Brain microvascular endothelial cell (primary cell): ENCODE measurements at regions not wholly inside any gene's neighbourhood (a gene's known extent, or its start where the extent isn't known, plus 50 kb on each side); places are given as distances from the start of the nearest gene placed in this dataset.
A peak's percentile ranks its signal among the peaks of the same experiment; 100 is the strongest.

Experiments used
- DNase-seq: peaks from one replicate; pipeline ENCODE4 v3.0.0-alpha.2; 2020
- H3K27ac ChIP-seq: fragments of 250-450 bp; sonication (Bioruptor Pico); 2 replicates; pipeline ENCODE4 v1.5.1; 2020; ENCODE audit warnings: mild to moderate bottlenecking, moderate library complexity
- H3K27me3 ChIP-seq: fragments of 250-450 bp; sonication (Bioruptor Pico); replicated peaks from 2 replicates; pipeline ENCODE4 v1.5.1; 2020; ENCODE audit warnings: mild to moderate bottlenecking
- H3K36me3 ChIP-seq: fragments of 250-450 bp; sonication (Bioruptor Pico); replicated peaks from 2 replicates; pipeline ENCODE4 v1.5.1; 2020; ENCODE audit warnings: mild to moderate bottlenecking
- H3K4me3 ChIP-seq: 2 replicates; pipeline ENCODE4 v1.5.1; 2011; ENCODE audit warnings: low read depth, mild to moderate bottlenecking, control low read depth, low read length, moderate library complexity
- in situ Hi-C: cut with HindIII; loops from 2 replicates; pipeline ENCODE4 v1.10.0; 2017; ENCODE audit warnings: low sequenced_read_pairs, low pct_ligation_motif_present
- TF ChIP-seq, protein P1 (sequence below): IDR thresholded peaks from 2 replicates; pipeline ENCODE4 v1.5.1; 2011; ENCODE audit warnings: low read depth, mild to moderate bottlenecking, moderate library complexity, low read length, control low read depth, inconsistent platforms; ENCODE audit errors: missing control alignments

- no peaks in the 10 kb centered on the region for H3K27me3 ChIP-seq
- no peak overlapping the region for H3K27ac ChIP-seq
- in situ Hi-C loops = no loop called here
- no peak overlapping the region for H3K4me3 ChIP-seq
- no peaks in the 10 kb centered on the region for H3K36me3 ChIP-seq
- TF ChIP-seq, protein P1, sequence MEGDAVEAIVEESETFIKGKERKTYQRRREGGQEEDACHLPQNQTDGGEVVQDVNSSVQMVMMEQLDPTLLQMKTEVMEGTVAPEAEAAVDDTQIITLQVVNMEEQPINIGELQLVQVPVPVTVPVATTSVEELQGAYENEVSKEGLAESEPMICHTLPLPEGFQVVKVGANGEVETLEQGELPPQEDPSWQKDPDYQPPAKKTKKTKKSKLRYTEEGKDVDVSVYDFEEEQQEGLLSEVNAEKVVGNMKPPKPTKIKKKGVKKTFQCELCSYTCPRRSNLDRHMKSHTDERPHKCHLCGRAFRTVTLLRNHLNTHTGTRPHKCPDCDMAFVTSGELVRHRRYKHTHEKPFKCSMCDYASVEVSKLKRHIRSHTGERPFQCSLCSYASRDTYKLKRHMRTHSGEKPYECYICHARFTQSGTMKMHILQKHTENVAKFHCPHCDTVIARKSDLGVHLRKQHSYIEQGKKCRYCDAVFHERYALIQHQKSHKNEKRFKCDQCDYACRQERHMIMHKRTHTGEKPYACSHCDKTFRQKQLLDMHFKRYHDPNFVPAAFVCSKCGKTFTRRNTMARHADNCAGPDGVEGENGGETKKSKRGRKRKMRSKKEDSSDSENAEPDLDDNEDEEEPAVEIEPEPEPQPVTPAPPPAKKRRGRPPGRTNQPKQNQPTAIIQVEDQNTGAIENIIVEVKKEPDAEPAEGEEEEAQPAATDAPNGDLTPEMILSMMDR = no peak
- DNase-seq = no peak
Measured at GRCh38 chr2:855177-855576, 95.5 kb upstream of the SNTG2 start.

DNA sequence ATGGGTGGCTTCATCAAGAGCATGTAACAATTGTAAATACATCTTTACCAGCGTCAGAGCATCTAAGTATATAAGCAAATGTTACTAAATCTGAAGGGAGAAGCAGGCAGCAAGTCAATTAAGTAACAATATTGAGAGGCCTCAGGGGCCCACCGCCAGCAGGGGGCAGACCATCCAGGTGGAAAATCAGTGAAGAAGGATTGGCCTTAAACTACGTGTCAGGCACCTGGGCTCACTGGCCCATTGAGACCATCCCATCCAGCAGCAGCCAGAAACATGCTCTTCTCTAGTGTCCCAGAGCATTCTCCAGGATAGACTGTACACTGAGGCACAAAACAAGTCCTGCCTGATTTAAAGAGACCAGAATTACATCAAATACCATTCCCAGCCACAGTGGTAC lies 96.2 kb upstream of the SNTG2 start:
- no peaks in the 10 kb centered on the region for H3K27me3 ChIP-seq
- no peak overlapping the region for H3K4me3 ChIP-seq
- H3K36me3 ChIP-seq = no peaks in the 10 kb centered on the region
- TF ChIP-seq, protein P1 = peak; percentile 62
- in situ Hi-C loops = no loop called here
- H3K27ac ChIP-seq = no peak overlapping the region
- DNase-seq = peak; percentile 16

- Histone ChIP-seq H3K36me3 (no peaks in the 10 kb centered on the region), H3K4me3 (no peak overlapping the region), H3K27ac (no peak overlapping the region), H3K27me3 (no peaks in the 10 kb centered on the region)
- TF ChIP-seq, protein P1 = no peak
- DNase-seq = no peak
- in situ Hi-C loops = no loop called here
Measured at GRCh38 chr2:853203-853870, 97.3 kb upstream of the SNTG2 start.

DNA sequence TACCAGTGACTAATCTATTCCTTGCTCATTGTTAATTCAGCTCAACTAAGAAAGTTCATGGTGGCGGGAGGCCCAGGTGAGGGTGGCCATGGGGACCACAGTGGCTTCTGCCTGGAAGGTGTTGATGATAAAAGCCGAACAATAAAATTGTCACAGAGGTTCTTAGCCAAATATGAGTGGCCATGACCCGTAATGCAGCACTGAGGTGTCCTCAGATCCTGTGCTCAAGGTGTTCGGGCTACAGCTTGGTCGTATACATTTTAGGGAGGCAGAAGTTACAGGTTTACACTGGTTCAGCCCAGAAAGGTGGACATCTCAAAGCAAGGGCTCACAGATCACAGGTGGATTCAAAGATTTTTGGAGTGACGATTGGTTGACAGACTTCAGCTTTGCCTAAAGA lies 98.5 kb upstream of the SNTG2 start:
- Histone ChIP-seq H3K27ac (no peak overlapping the region), H3K4me3 (no peak overlapping the region), H3K36me3 (no peaks in the 10 kb centered on the region), H3K27me3 (no peaks in the 10 kb centered on the region)
- TF ChIP-seq, protein P1 = no peak
- in situ Hi-C loops = no loop called here
- no peak for DNase-seq

DNA sequence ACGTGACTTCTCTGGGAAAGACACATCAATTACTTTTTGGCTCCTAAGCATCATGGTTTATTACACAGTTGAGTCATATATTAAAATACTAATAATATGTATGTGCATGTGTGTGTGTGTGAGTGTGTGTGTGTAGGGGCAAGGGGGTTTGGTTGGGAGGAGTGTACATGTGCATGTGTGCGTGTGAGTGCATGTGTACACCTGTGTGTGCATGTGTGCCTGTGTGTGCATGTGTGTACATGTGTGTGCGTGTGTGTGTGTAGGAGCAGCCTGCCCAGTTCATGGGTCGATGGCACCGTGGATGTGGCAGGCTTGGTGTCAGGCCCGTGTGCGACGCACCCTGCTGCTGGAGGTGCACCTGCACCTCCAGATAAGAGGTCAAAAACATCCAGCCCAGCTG lies 99.0 kb upstream of the SNTG2 start:
- TF ChIP-seq, protein P1 = no peak
- DNase-seq = no peak
- H3K27ac ChIP-seq = no peak overlapping the region
- H3K4me3 ChIP-seq = no peak overlapping the region
- H3K36me3 ChIP-seq = no peaks in the 10 kb centered on the region
- H3K27me3 ChIP-seq = no peaks in the 10 kb centered on the region
- in situ Hi-C loops = no loop called here

DNA sequence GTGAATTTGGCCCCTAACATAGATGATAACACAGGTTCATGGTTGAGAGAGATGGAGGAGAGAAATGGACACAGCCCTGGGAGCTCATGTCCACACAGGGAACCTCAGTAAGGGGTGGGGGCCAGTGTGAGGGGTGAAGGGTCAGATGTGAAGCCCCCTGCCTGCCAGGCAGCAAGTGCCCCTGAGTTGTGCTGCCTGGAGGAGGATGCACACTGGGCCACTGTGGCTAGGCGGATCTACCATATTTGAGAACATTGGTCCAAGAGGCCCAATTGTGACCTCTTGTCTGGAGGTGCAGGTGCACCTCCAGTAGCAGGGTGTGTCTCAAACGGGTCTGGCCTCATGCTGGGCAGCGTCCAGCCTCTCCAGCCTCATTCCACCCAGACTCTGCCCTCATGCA lies 99.6 kb upstream of the SNTG2 start:
- no peaks in the 10 kb centered on the region for H3K27me3 ChIP-seq
- TF ChIP-seq, protein P1 = no peak
- no peaks in the 10 kb centered on the region for H3K36me3 ChIP-seq
- in situ Hi-C loops = no loop called here
- DNase-seq = no peak
- H3K4me3 ChIP-seq = no peak overlapping the region
- no peak overlapping the region for H3K27ac ChIP-seq
